Neutrophil (primary cell): ENCODE measurements at regions not wholly inside any gene's neighbourhood (a gene's known extent, or its start where the extent isn't known, plus 50 kb on each side); places are given as distances from the start of the nearest gene placed in this dataset.

Experiments
- H3K27ac ChIP-seq: fragments of 200-600 bp; sonication (generic); 2 replicates; pipeline ENCODE4 v1.5.1; 2016; ENCODE audit warnings: mild to moderate bottlenecking, moderate library complexity
- H3K27me3 ChIP-seq: fragments of 200-600 bp; sonication (generic); 2 replicates; pipeline ENCODE4 v1.6.0; 2016; ENCODE audit warnings: mild to moderate bottlenecking
- H3K36me3 ChIP-seq: fragments of 200-600 bp; sonication (generic); 2 replicates; pipeline ENCODE4 v1.5.1; 2017
- H3K4me1 ChIP-seq, 2 experiments: fragments of 200-600 bp in 1 of 2; sonication (generic) in 1 of 2; 1 replicate in 1 of 2; 2 replicates in 1 of 2; pipeline versions ENCODE4 v1.5.1 to v1.6.1; 2013 to 2016; ENCODE audit warnings: low read depth in 1 of 2, low read length in 1 of 2, mild to moderate bottlenecking in 1 of 2, moderate library complexity in 1 of 2; ENCODE audit not compliant: control insufficient read depth in 1 of 2, insufficient read depth in 1 of 2
- H3K4me3 ChIP-seq, 2 experiments: fragments of 200-600 bp in 1 of 2; sonication (generic) in 1 of 2; 1 replicate in 1 of 2; 2 replicates in 1 of 2; pipeline ENCODE4 v1.5.1; 2013 to 2016; ENCODE audit warnings: low read depth in 1 of 2, low read length in 1 of 2, mild to moderate bottlenecking in 1 of 2, moderate library complexity in 1 of 2
- H3K9me3 ChIP-seq: fragments of 200-600 bp; sonication (generic); 2 replicates; pipeline ENCODE4 v1.5.1; 2016
- TF ChIP-seq, protein P1 (sequence below): fragments of 200-600 bp; sonication (generic); IDR thresholded peaks from 2 replicates; pipeline ENCODE4 v1.5.1; 2016; ENCODE audit warnings: antibody characterized with exemption

DNA sequence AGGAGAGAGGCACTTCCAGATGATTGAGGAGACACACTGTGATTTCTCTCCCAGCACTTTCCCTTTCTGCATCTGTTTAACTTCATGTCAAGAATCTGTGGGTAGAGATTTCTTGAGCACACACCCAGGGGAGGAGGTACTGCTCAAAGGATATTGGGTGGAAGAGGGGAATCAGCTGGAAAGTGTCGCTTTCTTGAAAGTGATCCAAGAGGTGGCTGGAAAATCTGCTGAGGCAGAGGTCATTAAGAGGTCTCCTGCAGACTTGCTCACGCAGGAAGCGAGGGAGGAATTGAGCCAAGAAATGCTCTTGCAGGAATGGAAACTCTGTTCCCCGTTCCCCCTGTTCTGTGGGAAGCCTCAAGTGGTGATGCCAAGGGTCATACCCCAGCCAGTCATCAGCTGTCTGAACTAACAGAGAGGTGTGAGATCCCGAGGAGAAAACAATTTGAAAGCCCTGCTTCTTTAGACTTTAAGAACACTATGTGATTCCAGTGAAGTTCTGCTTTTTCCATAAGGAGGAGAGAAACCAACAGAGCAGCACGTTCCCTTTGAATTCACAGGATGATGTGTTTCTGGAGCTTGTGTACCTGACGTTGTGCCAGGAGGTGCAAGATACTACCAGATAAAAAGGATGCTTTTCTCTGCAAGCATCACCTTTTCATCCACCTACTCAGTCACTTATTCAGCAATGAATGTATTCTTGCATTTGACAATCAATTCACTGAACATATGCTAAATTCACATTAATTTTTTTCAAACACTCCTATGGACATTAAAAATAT lies 163.4 kb upstream of the GPR12 start:
- peaks cover 12% of the 10 kb centered on the region for H3K27me3 ChIP-seq
- H3K9me3 ChIP-seq, result no peaks in the 10 kb centered on the region
- TF ChIP-seq, protein P1, sequence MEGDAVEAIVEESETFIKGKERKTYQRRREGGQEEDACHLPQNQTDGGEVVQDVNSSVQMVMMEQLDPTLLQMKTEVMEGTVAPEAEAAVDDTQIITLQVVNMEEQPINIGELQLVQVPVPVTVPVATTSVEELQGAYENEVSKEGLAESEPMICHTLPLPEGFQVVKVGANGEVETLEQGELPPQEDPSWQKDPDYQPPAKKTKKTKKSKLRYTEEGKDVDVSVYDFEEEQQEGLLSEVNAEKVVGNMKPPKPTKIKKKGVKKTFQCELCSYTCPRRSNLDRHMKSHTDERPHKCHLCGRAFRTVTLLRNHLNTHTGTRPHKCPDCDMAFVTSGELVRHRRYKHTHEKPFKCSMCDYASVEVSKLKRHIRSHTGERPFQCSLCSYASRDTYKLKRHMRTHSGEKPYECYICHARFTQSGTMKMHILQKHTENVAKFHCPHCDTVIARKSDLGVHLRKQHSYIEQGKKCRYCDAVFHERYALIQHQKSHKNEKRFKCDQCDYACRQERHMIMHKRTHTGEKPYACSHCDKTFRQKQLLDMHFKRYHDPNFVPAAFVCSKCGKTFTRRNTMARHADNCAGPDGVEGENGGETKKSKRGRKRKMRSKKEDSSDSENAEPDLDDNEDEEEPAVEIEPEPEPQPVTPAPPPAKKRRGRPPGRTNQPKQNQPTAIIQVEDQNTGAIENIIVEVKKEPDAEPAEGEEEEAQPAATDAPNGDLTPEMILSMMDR, result no peak
- H3K27ac ChIP-seq, result no peak overlapping the region
- H3K4me1 ChIP-seq, result no peaks in the 10 kb centered on the region
- no peak overlapping the region for H3K4me3 ChIP-seq
- no peaks in the 10 kb centered on the region for H3K36me3 ChIP-seq

DNA sequence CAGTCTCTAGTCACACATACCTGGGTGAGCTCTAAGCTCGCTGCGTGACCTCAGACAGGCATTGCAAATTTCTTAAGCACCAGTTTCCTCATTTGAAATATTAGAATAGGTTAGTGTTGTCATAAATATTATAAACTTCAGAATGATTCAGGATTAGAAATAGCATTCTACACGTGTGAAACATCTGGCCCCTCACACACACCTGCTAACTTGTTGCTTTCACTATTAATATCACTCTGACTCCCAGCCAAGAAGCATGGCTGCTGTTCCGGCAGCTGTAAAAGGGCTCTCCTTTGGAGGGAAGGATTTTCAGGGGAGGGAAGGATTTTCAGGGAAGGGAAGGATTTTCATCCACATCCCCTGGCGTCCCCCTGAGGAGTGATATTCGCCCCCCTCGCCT lies 161.3 kb upstream of the GPR12 start:
- Histone ChIP-seq H3K9me3 (no peaks in the 10 kb centered on the region), H3K27me3 (peaks cover 12% of the 10 kb centered on the region), H3K27ac (no peak overlapping the region), H3K36me3 (no peaks in the 10 kb centered on the region), H3K4me1 (no peaks in the 10 kb centered on the region), H3K4me3 (no peak overlapping the region)
- TF ChIP-seq, protein P1, result no peak

DNA sequence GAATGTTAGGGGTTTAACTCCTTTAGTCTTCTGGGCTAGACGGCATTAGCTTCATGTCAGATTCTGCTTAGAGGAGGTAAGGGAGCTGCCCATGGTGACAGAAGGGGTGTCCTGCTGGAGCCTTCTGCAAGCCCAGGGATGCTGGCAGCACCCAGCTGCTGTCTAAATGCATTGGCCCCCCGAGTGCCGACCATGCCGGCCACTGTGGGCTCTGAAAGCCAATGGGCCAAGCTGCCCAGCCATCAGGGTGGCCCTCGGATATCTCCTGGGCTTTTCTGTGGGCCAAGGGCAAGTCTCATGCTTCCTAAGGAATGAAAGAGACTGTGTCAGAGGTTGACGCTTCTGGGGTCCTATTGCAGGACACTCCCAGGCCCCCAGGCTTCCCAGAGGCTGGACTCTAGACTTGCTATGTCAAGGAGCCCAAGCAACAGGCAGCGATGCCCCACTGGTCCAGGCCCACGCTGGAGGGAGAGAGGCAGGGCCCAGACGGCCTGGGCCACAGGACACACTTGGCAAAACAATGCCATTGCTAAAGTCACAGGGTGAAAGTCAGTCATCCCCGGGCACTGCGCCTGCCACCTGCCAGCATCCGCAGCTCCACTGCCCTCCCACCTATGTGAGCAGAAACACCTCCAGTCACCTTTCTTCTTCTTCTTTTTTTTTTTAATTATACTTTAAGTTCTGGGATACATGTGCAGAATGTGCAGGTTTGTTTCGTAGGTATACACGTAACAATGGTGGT lies 160.2 kb upstream of the GPR12 start:
- TF ChIP-seq, protein P1, result no peak
- no peaks in the 10 kb centered on the region for H3K36me3 ChIP-seq
- H3K9me3 ChIP-seq, result no peaks in the 10 kb centered on the region
- no peaks in the 10 kb centered on the region for H3K4me1 ChIP-seq
- no peak overlapping the region for H3K4me3 ChIP-seq
- peaks cover 12% of the 10 kb centered on the region for H3K27me3 ChIP-seq
- no peak overlapping the region for H3K27ac ChIP-seq

DNA sequence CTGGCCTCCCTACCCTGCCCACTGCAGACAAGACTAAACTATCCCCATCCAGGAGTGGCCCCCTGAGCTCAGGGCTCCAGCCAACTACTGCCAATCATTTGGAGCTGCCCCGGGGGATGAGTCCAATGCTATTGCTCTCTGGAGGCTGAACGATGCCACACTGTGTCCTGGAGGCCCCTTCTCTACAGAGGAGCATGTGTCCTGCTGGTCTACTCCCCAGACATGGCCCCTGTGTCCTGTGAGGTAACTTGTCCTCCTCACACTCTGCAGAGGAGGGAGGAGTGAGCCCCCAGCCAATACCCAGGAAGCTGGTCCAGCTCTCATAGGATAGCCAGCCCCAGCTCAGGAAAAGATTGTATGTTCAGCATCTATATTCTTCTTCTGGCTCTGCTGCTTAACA lies 159.1 kb upstream of the GPR12 start:
- peaks cover 19% of the 10 kb centered on the region for H3K27me3 ChIP-seq
- no peak overlapping the region for H3K4me3 ChIP-seq
- no peaks in the 10 kb centered on the region for H3K9me3 ChIP-seq
- no peak overlapping the region for H3K27ac ChIP-seq
- no peaks in the 10 kb centered on the region for H3K36me3 ChIP-seq
- no peaks in the 10 kb centered on the region for H3K4me1 ChIP-seq
- TF ChIP-seq, protein P1, result no peak

DNA sequence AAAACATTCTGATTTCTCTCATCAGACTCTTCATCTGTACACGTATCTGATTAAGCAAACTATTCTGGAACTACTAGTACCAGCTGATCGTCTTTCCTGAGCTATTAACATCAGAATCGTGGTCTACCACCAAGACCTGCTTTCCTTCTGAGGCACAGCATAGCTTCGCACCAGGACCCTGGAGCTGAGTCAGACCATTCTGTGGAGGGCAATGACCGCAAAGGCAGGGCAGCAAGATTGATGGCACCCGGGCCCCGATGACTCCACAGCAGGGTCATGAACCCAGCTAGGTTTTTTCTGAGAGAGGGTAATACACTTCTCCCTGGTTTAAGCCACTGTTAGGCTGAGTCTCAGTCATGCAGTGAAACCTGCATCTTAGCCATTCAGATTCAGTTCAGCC lies 158.7 kb upstream of the GPR12 start:
- H3K27ac ChIP-seq, result no peak overlapping the region
- TF ChIP-seq, protein P1, result no peak
- no peaks in the 10 kb centered on the region for H3K36me3 ChIP-seq
- no peak overlapping the region for H3K4me3 ChIP-seq
- no peaks in the 10 kb centered on the region for H3K9me3 ChIP-seq
- H3K4me1 ChIP-seq, result no peaks in the 10 kb centered on the region
- peaks cover 23% of the 10 kb centered on the region for H3K27me3 ChIP-seq
